Right lobe of liver (tissue), 4 donors: ENCODE measurements at regions not wholly inside any gene's neighbourhood (a gene's known extent, or its start where the extent isn't known, plus 50 kb on each side); places are given as distances from the start of the nearest gene placed in this dataset.

Experiments
- CTCF ChIP-seq, 4 donors: fragments of 200-600 bp in 3 of 4; fragments of 450-650 bp in 1 of 4; IDR thresholded peaks; one replicate each; pipeline versions ENCODE4 v1.5.1 to v1.8.0; 2016 to 2022; ENCODE audit warnings: antibody characterized with exemption in 4 of 4, mild to moderate bottlenecking in 2 of 4
- POLR2A ChIP-seq: fragments of 450-650 bp; IDR thresholded peaks from one replicate; pipeline ENCODE4 v1.6.1; 2017; ENCODE audit warnings: antibody characterized with exemption, mild to moderate bottlenecking
- donor health status: DM: no; HTN: no; CAD: no.
- donor health status: DM: no; HTN: no; CAD: no.
- donor health status: DM: no; HTN: yes; CAD: no.

GRCh38 chr14:98437113-98437512, 834.9 kb downstream of the BCL11B start:
- TF ChIP-seq POLR2A (no peak), CTCF (IDR thresholded peaks at IDR 0.05) (no peak)
